ENCODE measurements at regions not wholly inside any gene's neighbourhood (a gene's known extent, or its start where the extent isn't known, plus 50 kb on each side); places are given as distances from the start of the nearest gene placed in this dataset.

- intact Hi-C loops (cut with DNase I) = no loop called here
Observed at GRCh38 chr7:156238366-156239133, 402.0 kb upstream of the RNF32 start.

GRCh38 chr7:156237614-156238013 lies 403.0 kb upstream of the RNF32 start:
- Histone ChIP-seq H3K4me3 (no peak overlapping the region), H3K27ac (no peak overlapping the region), H3K36me3 (no peaks in the 10 kb centered on the region), H3K9me3 (no peaks in the 10 kb centered on the region), H3K4me1 (no peaks in the 10 kb centered on the region), H3K27me3 (no peaks in the 10 kb centered on the region)
- no peak for DNase-seq (ENCODE audit: low spot score in 2 of 2)
- no peak for TF ChIP-seq CTCF (IDR thresholded peaks at IDR 0.05)
- intact Hi-C loops (cut with DNase I) = no loop called here

More at GRCh38 chr7:156238366-156239133, 402.0 kb upstream of the RNF32 start:
- Histone ChIP-seq H3K36me3 (no peaks in the 10 kb centered on the region), H3K27ac (no peak overlapping the region), H3K4me1 (no peaks in the 10 kb centered on the region), H3K27me3 (no peaks in the 10 kb centered on the region), H3K9me3 (no peaks in the 10 kb centered on the region), H3K4me3 (no peak overlapping the region)
- no peak for DNase-seq (ENCODE audit: low spot score in 2 of 2)
- no peak for TF ChIP-seq CTCF (IDR thresholded peaks at IDR 0.05)

DNA sequence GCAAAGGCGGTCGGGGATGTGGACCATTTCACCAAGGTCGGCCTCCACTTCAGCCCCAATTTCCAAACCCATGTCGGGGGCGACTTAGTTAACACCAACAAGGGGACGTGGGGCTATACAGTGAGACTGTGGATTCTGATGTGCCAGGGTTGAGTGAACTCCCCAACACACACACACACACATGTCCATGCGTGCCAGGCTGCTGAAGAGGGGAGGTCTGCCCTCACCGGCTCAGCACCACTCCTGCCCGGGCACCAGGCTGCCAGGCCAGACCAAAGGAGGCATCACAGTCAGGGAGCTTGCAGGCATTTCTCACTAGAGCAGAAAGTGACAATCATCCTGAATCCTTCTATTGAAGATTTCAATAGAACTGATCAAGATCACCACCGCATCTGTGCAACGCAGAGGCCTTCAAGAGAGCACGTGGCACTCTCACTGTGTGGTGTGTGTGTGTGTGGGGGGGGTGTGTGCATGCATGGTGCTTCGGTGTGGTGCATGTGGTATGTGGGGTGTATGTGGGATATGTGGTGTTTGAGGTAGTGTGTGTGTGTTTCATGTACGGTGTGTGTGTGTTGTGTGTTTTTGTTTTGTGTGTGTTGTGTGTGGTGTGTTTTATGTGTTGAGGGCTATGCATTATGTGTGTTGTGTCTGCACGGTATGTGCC lies 403.5 kb upstream of the RNF32 start:
- Histone ChIP-seq H3K9me3 (no peaks in the 10 kb centered on the region), H3K4me1 (no peaks in the 10 kb centered on the region), H3K27ac (no peak overlapping the region), H3K27me3 (no peaks in the 10 kb centered on the region), H3K4me3 (no peak overlapping the region), H3K36me3 (no peaks in the 10 kb centered on the region)
- TF ChIP-seq CTCF (IDR thresholded peaks at IDR 0.05) = no peak
- intact Hi-C loops (cut with DNase I) = no loop called here
- no peak for DNase-seq (ENCODE audit: low spot score in 2 of 2)

- no peaks in the 10 kb centered on the region for H3K27me3 ChIP-seq
- no peak overlapping the region for H3K27ac ChIP-seq
- H3K4me3 ChIP-seq = no peak overlapping the region
- no peaks in the 10 kb centered on the region for H3K4me1 ChIP-seq
- H3K36me3 ChIP-seq = no peaks in the 10 kb centered on the region
- no peaks in the 10 kb centered on the region for H3K9me3 ChIP-seq
- intact Hi-C loops (cut with DNase I) = no loop called here
- no peak for TF ChIP-seq CTCF (IDR thresholded peaks at IDR 0.05)
- DNase-seq (ENCODE audit: low spot score in 2 of 2) = no peak
Observed at GRCh38 chr7:156236181-156236889, 404.2 kb upstream of the RNF32 start.

GRCh38 chr7:156234666-156235494 lies 405.7 kb upstream of the RNF32 start:
- TF ChIP-seq CTCF (IDR thresholded peaks at IDR 0.05) = no peak
- Histone ChIP-seq H3K9me3 (no peaks in the 10 kb centered on the region), H3K36me3 (no peaks in the 10 kb centered on the region), H3K27ac (no peak overlapping the region), H3K4me3 (no peak overlapping the region), H3K4me1 (no peaks in the 10 kb centered on the region), H3K27me3 (no peaks in the 10 kb centered on the region)
- DNase-seq (ENCODE audit: low spot score in 2 of 2) = no peak
- intact Hi-C loops (cut with DNase I) = no loop called here
